CD4-positive, alpha-beta T cell treated with Interleukin-6 at 100 ng/mL for 8 hours (primary cell): ENCODE measurements at regions not wholly inside any gene's neighbourhood (a gene's known extent, or its start where the extent isn't known, plus 50 kb on each side); places are given as distances from the start of the nearest gene placed in this dataset.
A peak's percentile ranks its signal among the peaks of the same experiment; 100 is the strongest.
"Not testable (repeated sequence)": the region's sequence is repeated elsewhere in the genome, so short reads cannot be mapped to it uniquely, and the experiment has no call there.

Experiments
- DNase-seq: peaks from one replicate; pipeline ENCODE4 v3.0.0-alpha.2; 2020; ENCODE audit warnings: mixed read lengths, low spot score

DNA sequence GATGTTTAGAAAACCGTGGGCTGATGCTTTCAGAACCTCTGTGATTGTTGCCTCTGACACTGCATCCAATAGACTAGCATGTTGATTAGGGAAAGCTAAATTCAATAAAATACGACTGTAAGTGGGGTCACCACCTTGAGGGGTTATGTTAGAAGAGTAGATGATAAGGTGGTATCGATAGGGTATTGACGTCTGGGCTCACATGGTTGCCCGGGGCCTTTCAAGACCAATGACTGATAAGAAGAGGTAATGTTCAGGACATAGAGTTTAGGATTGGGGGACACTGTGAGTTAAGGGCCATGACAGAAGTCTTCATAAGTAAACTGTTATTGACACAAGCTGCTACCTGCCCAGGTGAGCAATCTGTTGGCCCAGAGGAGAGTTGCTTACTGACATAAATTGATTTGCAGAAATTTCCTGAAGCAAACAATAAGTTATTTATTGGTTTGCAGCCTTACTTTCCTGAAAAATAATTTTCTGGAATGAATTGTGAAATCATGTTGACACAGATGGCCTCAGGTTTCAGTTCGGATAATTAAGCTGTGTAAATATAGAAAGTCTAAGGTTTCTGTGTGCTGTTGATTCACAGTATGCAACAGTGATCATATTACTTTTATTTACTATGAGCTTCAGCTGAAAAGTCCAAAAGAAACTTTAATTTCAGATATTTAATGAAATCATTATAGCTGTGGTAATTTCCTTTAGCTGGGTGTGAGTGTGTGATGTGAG, 289.9 kb upstream of the PRSS16 start:
- DNase-seq, result not testable (repeated sequence)

GRCh38 chr6:26961236-26961635, 286.3 kb upstream of the PRSS16 start:
- DNase-seq, result not testable (repeated sequence)

DNA sequence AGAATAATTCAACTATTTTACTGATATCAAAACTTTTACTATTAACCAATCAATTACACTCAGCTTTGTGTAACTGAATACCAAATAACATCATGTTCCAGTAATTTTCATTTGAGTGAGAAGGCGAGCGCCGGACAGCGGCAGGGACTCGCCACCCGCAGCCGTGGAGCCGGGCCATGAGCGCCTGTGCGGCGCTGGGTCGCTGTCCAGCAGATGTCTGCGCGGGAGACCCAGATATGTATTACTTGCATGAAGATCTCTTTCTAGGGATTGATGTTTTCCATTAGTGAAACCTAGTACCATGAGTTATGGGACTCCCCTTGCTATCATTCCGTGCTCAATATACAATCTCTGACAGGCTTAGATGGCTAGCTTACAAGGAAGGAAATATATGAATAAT, 245.1 kb upstream of the PRSS16 start:
- no peak for DNase-seq

DNA sequence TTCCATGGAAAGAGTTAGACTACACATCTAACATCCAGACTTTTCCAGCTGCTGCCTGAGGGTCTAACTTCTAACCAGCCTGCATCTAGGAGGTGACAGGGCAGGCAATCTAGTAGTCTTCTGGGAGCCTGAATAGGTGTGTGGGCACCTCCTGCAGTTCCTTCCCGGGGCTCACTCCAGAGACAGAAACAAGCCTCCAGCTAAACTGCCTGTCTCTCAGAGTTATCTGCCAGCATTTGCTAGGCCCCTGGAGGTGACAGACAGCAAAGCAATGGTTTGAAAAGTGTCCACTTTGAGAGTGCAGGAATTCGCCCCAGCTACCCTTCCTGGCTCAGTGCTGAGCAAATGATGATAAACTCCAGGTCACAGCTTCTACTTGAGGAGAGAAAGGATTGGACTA, 240.5 kb upstream of the PRSS16 start:
- no peak for DNase-seq

DNA sequence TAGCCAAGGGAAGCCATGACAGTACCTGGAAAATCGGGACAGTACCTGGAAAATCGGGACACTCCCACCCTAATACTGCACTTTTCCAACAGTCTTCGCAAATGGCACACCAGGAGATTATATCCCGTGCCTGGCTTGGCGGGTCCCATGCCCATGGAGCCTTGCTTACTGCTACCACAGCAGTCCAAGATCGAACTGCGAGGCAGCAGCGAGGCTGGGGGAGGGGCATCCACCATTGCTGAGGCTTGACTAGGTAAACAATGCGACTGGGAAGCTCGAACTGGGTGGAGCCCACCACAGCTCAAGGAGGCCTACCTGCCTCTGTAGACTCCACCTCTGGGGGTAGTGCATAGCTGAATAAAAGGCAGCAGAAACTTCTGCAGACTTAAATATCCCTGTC, 238.9 kb upstream of the PRSS16 start:
- not testable (repeated sequence) for DNase-seq

GRCh38 chr6:27014053-27014452, 233.4 kb upstream of the PRSS16 start:
- DNase-seq, result not testable (repeated sequence)

GRCh38 chr6:27016689-27017088, 230.8 kb upstream of the PRSS16 start:
- no peak for DNase-seq

GRCh38 chr6:27018401-27018800, 229.1 kb upstream of the PRSS16 start:
- DNase-seq, result not testable (repeated sequence)

- peak; percentile 18 for DNase-seq
Observed at GRCh38 chr6:27019651-27020552, 227.6 kb upstream of the PRSS16 start.

DNA sequence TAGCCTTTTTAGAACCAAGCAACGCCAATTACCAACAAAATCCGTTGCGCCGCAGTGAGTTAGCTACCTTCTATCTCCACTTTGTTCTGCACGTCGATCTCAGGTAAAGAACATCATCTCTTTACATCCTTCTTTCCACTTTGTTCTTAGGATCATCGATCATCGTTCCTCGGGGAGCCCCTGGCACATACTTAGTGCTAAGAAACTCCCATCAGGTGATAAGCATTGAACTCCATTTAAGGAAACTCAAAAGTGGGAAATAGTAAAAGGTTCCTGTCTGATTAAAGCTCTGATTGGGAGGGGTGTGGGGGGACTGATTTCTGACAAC, 227.0 kb upstream of the PRSS16 start:
- no peak for DNase-seq

GRCh38 chr6:27023664-27024063, 223.8 kb upstream of the PRSS16 start:
- DNase-seq, result no peak

DNA sequence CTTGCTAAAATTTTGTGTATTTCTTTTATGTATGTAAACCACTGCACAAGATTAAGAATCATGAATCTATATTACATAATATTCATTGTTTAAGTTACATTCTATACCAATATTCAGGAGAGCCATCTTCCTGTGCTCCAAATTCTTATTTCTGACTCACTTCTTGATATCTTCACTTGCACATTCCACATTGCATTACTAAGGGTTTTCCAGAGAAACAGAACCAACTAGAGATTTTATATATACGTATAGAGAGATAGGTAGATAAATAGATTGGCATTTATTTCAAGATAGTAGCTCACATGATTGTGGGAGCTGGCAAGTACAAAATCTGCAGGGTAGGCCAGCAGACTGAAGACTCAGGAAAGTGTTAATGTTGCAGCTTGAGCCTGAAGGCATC, 222.2 kb upstream of the PRSS16 start:
- DNase-seq, result no peak

DNA sequence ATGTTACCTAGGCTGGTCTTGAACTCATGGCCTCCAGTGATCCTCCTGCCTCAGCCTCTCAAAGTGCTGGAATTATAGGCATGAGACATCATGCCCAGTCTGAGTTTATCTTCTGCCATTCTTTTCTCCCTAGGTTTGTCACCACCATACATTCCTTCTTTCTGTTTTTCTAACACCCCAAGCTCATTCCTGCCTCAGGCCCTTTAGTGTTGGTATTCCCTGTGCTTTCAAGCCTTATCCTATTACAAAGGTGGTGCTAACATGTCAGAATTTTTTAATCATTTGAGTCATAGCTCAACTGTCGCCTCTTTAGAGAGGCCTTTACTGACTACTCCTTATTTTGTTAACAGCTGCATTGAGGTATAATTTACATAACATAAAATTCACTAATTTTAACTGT, 221.1 kb upstream of the PRSS16 start:
- DNase-seq, result no peak

GRCh38 chr6:27031302-27031701, 216.2 kb upstream of the PRSS16 start:
- no peak for DNase-seq

GRCh38 chr6:27038498-27038897, 209.0 kb upstream of the PRSS16 start:
- DNase-seq, result no peak

- DNase-seq, result no peak
Observed at GRCh38 chr6:27040244-27041042, 207.1 kb upstream of the PRSS16 start.

- no peak for DNase-seq
Observed at GRCh38 chr6:27043244-27043643, 204.3 kb upstream of the PRSS16 start.

- not testable (repeated sequence) for DNase-seq
Observed at GRCh38 chr6:27045131-27045530, 202.4 kb upstream of the PRSS16 start.

GRCh38 chr6:27047725-27048124, 199.8 kb upstream of the PRSS16 start:
- DNase-seq, result not testable (repeated sequence)

- no peak for DNase-seq
Observed at GRCh38 chr6:27049863-27050781, 197.4 kb upstream of the PRSS16 start.

GRCh38 chr6:27052082-27052730, 195.3 kb upstream of the PRSS16 start:
- DNase-seq, result not testable (repeated sequence)
